Stimulated activated CD8-positive, alpha-beta memory T cell treated with anti-CD3 and anti-CD28 coated beads, Interleukin-4, amount 100 ng/mL, for 24 hours (primary cell): ENCODE measurements at regions not wholly inside any gene's neighbourhood (a gene's known extent, or its start where the extent isn't known, plus 50 kb on each side); places are given as distances from the start of the nearest gene placed in this dataset.

Experiments used
- DNase-seq: peaks from one replicate; pipeline ENCODE4 v3.0.0-alpha.2; 2020; ENCODE audit warnings: low read depth

DNA sequence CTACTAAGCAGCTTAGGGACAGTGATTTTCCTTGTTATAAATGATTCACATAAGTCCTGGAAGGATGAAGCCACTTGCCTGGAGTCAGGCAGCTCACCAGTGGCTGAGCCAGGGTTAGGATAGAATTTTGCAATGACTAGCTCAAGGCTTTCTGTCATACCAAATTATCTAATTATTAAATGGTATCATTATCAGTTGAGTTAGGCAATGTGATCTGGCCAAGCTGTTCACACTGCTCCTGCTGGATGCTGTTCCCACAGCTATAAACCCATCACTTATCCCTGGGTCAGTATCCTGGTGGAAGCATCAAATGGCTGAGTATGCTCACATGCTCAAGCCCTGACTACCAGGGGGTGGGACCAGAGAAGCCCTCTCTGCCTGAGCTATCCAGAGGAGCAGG, 235.2 kb downstream of the MTX2 start:
- no peak for DNase-seq

DNA sequence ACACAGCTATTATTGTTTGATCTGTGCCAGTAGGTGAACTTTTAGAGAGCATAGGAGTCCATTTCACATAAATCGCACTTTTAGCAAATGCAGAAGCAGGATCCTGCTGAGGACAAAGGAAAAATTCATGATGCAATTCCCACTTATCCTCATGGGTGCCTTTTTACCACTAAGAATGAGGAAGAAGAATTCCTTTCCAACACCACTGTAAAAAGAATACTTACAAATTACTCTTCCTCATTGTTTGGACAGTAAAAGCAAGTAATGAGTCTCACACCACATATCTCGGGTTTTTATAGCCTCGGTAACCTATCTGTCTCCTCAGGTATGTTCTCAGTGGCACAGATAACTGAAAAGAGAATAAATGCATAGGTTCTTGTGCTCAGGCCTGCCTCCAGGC, 238.5 kb downstream of the MTX2 start:
- DNase-seq = no peak

DNA sequence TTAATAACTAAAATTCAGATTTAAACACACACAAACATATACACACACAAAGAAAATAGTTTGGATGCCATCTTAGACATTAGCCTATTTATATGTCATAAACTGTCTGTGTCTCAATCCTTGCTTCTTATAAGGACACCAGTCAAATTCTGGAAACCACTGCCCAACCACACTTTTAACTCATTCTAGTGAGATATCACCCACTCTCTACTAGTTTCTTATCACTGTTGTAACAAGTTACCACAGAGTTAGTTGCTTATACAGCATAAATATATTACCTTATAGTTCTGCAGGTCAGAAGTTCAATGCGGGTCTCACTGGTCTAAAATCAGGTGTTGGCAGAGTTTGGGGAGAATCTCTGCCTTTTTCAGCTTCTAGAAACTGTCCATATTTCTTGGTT, 239.1 kb downstream of the MTX2 start:
- DNase-seq = no peak

DNA sequence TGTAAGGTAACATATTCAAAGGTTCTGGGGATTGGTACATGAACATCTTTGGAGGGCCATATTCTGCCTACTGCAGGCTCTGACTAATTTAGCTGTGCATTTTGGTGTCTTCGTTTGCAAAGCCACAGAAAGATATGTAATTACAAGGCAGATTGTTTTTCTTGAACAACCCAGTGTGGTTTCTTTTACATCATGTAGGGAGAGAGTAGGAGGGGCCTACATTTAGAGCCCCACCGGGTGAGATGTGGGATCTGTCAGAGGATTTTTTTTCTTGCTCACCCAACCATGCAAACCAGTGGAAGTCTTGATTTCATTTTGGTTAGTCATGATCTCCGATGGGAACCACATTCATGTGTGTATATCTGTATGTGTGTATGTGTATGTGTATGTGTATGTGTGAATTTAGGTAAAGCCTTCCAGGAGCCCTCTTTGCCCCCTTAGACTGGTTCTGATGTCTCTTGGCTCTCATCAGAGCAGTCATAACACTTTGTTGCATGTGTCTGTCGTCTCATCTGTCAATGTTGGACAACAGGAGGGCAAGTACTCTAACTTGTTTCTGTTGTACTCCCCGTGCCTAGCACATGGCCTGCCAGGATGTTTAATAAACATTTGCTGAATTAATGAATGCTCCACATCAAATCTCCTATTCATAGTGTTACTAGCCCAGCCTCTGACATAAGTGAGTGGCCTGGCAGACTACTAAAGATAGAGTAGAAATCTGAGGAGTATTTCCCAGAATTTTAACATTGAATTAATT, 239.9 kb downstream of the MTX2 start:
- DNase-seq = no peak

DNA sequence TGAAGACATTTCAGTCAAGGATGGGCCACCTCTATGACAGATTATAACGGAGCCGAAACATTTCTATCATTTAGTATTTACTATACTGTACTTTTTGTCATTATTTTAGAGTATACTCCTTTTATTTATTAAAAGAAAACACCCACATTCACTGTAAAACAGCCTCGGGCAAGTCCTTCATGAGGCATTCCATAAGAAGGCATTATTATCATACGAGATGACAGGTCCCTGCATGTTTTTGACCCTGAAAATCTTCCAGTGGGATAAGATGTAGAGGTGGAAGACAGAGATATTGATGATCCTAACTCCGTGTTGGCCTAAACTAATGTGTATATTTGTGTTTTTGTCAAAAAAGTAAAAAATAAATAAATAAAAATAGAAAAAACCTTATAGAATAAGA, 245.0 kb downstream of the MTX2 start:
- no peak for DNase-seq

DNA sequence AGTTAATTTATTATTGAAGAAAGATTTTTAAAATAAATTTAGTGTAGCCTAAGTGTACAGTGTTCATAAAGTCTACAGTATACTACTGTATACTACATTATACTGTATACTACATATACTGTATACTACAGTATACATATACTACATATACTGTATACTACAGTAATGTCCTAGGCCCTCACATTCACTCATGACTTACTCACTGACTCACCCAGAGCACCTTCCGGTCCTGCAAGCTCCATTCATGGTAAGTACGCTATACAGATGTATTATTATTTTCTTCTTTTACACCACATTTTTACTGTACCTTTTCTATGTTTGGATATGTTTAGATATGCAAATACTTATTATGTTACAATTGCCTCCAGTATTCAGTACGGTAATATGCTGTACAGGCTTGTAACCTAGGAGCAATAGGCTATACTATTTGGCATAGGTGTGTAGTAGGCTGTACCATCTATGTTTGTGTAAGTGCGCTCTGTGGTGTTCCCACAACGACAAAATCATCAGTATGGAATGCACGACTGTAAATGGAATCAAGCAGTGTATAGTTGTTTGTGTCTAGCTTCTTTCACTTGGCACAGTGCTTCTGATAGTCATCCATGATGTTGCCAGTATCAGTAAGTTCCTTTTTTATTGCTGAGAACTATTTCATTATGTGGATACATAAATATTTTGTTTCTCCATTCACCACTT, 245.7 kb downstream of the MTX2 start:
- DNase-seq = no peak

DNA sequence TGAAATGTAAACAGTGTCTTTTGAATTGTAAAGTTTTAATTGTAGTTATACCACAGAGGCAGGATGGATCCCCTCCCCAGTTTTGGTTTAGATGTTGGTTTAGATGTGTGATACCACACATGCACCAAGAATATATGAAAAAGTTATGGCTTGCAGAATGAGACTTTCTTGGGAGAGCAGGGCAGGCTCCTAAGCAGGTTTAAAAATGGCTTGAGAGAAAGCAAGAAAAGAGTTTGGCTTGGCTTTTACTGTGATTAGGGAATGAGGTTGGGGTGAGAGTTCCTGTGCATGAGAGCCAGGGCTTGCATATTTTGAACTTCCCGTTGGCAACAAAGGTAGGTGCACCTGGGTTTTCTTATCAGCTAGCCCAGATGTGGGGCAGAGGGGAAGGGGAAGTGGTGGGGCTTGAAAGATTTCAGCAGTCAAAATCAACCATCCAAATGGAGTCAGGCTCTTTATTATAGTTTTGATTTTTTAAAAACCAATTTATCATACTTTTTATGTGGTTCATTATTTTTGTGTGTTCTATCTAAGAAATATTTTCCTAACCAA, 246.9 kb downstream of the MTX2 start:
- no peak for DNase-seq

DNA sequence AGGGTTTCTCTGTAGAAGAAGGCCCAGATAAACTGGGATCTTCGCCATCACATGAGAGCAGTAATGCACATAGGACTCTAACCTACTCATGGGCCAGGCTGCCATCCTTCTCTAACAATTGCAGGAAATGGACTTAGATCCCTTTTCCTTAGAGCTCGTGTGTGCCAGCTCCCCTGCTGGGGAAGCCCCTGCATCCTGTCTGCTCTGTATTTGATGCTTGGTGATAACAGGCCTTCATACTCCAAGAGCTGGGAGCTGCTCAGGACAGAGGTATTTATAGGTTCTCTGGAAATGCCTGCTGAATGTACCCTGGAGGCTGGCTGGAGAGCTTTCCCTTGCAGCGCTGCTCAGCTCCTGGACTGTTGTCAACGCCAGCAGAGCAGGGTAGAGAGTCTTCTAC, 249.6 kb downstream of the MTX2 start:
- no peak for DNase-seq

DNA sequence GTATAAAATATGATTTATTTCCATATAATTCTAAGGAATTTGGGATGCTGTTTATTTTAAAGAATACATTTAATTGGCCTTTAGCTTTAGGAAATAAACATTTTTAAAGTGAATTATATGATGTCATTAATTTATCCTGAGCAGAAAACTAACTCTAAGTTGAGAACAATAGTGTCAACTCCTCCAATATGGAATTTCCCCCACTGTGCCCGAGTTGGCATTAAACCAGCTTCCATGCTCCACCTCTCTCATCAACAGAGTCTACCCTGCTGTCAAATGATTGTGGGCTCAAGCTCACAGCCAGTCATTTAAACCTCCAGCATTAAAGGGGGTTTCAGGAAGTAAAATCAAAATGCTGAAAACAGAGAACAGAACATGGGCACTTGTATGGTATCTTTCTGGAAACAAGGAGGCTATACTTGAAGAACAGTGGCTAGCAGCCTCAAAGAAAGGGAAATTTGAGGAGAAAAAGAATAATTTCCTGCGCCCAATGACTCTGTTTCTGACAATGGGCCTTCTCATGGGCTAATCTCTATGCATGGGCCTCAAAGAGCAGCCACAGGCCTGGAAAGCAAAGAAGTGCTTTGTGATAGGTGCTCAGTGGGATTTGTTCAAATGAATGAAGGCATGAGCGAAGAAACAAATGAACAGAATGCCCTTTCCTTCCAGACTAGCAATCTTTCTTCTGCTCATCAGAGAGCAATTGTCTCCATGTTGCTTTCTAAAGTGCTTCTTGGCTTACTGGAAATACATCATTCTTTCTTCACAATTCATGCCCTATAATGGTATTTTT, 252.8 kb downstream of the MTX2 start:
- no peak for DNase-seq

DNA sequence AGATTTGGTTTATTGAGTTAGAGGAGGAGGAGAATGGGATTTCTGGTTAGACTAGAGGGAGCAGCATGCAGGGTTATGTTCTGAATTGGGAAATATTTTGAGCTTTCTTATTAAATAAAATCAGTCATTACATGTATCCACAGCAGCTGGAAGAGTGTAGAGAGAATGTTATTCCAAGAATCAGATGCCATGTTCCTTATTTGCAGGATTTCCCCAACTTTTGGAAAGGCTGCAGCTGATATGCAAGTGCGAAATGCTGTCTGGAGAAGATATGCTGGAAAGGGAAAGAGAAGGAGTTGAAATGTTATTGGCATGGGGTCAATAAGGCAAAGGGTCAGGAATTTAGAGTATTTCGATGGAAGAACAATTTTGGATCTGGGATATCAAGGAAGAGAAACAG, 255.8 kb downstream of the MTX2 start:
- DNase-seq = no peak

DNA sequence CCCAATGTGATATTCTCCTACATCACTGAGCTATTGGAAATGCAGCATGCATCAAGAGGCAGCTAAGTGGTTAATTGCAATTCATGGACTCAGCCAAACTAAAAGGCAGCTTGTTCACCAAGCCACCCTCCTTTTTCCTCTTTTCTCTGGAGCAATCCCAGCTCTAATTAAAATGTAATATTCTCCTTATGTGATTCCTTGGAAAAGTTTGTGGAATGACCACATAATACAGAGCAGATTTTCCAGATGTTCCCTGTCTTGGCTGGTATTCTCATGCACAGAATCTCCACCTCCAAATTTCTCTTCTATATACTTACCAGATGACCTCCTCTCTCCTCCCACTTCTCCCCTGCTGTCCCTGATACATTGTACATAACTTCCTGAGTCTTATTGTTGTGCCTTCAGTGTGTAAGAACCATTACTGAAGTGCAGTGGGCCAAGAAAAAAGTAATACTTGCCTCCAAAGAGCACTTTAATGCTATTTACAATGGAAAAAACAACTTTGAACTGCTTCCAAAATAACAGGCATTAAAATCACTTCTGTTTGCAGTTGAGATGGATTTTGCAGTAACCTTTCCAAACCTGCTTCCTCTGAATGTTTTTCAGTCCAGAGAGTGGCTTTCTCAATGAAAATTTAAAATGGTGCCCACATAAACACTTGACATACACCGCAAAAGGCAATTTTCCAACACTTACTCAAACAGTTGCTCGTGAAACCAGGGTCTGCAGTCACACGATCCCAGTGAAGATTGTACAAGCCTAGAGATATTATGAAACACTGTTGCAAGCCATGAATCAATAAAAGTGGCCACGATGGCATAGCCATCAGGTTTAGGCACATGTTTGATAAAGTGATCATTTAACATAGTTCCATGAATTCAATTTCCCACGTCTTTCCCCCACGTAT, 258.0 kb downstream of the MTX2 start:
- DNase-seq = no peak

DNA sequence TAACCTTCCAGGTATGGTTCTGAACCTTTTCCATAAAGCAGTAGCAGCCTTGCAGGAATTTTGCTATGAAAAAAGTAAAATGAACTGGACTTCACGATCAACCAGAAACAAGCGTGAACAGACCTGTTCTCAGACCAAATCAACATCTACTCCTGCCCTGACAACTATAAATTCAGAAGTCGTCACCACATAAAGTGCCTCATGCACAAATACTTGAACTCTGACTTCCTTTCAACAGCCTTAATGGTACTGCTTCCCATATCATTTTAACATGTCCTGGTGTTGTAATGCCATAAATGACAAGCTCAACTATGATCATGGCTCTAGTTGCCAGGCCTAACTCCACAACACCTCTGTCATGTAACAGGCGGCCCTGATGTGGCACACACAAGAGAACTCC, 262.4 kb downstream of the MTX2 start:
- DNase-seq = no peak

DNA sequence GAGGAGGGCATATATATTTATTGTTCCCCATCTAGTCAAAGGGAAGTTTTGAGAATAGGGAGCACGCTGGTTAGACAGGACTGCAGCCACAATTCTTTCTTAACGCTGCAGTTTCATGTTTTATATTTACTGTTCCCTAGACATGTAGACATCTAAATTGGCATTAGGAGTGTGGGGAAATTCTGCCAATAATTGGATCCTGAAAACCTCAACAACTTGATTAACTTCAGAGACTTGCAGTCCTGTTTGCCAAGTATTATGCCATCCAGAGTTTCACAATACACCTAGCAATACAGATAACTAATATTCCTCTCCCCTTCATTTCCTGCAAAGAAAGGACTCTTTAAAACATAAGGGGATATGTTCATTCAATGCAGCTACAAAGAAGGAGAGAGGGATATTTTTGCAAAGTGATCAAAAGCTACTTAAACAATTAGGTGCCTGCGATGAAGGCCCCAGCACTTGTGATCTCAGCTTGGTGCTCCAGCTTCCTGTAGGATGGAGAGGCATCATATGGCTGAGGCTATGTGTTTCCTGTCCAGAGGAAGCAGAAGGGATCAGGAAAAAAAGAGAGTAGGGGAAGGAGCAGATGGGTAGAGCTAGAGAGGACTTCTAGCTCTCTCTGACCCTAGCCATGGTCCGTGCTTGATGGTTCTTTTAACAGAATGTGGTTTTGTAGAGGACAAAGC, 264.4 kb downstream of the MTX2 start:
- no peak for DNase-seq

DNA sequence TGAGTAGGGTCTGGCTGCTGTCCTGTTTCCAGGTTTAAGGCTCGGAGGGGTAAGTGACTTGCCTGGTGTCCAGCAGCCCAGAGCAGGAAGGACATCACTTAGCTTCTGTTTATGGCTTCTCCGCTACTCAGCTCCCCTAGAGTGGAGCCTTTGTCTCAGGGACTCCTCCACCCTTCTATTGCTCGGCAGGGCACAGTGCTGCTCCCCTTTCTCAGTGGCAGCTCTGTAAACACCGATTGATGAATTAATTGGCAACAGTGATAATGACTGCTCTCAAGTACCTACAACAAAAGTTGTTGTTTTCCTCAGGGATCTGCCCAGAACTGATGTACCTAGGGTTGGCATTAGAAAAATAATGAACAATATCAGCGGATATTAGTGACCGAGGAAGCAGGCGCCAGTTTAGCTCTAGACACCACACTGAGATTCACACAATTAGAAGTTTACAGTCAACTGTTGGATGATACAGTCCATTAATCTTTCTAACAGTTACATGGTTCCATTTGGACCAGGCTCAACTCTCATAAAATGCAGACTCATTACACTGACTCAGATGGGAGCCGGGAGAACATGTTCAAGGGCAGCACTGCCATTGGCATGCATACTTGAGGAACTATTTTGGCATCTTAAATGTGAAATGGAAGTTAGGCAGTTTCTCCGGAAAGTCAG, 265.7 kb downstream of the MTX2 start:
- no peak for DNase-seq

DNA sequence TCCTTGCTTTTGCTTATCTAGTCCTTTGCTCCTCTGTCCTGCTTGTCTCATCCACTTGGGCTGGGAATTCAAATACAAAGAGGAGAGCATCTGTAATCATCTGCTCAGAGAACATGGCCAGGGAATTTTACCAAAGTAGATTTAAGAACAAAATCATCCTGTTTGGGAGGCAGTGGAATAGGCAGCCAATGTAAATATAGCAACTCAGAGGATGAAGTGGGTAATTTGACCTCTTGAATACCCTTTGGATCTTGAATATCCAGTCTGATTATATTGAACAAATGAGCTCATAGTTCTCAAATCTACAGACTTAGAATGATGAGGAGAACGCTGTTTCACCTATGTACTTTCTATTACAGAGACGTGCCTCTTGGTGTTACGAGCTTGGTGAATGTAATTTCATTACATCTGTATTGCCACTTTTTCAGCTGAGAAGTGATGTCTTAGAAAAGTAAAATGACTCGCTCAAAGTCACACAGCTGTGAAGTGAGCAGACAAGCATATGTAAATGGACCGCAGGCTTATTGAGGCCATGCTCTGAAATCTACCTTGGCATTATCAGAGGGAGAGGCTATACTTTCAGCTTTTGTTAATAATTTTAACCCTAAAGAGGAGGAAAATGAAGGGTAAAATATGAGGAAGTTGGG, 266.3 kb downstream of the MTX2 start:
- DNase-seq = no peak

DNA sequence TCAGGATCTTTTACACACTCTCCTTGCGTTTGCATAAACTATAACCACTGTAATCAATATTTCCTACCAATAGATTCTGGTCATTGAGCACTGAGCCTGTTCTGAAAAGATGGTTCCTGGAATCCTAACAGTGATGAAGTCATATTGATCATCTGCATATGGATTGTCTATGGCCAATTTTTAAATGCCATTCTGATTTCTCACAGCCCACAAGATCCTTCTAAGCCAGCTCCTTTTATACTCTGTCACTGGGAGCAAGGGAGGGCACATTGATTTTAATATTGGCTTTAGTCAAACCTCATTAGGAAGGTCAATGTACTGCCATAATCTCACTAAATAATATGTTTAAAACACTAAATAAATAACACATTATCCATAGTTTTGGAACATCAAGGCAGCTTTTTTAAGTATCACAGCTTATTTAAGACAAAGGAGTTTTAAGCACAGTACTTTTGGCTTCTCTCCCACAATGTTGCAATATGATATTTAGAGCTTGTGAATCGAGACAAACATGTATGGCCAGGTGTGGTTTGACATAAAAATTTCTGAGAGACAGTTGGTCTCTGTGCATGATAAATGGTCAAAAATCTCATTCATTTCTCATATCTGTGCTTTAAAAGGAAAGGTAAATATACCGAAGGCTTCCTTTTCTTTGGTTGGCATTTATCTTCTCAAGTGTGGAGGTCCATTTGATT, 267.3 kb downstream of the MTX2 start:
- no peak for DNase-seq

DNA sequence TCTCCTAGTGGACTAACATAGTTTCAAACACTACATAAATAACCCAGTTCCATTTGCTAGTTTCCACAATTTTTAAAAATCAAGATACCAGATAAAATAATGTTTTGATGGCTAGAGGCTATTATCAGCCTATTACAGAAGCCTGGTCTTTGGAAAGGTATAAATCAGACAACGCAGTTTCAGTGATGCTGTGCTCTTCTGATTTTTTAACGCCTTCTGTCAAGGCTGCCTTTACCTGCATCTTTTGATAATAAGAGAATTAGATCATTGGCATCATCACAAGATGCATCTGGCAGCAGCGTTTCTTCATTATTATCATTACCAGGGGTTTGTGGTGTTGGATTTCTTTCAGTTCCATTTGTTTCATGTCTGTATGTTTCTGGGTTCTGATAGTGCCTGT, 268.7 kb downstream of the MTX2 start:
- DNase-seq = no peak

DNA sequence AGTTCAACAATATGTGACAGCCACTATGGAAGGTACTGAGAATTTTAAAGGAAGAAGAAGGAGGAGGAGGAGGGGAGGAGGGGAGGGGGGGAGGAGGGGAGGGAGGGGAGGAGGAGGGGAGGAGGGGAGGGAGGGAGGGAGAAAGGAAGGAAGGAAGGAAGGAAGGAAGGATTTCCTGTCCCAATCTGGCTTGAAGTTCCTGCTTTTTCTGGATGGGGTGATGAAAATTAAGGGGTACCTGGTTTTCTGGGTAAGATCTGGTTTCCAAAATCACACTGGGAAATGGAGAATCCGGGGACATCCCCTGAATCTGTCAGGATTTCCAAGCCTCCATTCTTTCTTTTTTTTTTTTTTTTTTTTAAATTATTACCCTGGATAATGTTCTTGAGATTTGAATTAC, 271.8 kb downstream of the MTX2 start:
- no peak for DNase-seq

DNA sequence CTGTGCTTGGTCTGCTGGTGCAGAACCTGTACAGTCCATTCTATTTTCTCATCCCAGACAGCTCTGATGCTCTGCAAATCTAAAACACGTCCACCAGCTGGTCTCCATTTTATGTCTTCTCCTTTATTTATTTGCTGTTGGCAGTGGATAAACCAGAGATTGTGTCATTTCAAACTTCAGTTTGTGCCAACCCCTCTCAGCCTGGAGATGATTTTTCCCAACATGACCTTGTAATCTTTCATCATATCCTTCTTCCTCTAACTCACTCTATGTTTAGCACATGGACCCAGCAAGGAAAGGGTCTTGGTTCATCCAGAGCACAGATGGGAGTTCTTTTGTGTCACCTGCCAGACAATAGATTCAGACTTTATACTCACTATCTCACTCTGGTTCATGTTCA, 273.2 kb downstream of the MTX2 start:
- DNase-seq = no peak
